Left forelimb (tissue), 1 donor: ENCODE measurements at regions not wholly inside any gene's neighbourhood (a gene's known extent, or its start where the extent isn't known, plus 50 kb on each side); places are given as distances from the start of the nearest gene placed in this dataset.
"Not testable (repeated sequence)": the region's sequence is repeated elsewhere in the genome, so short reads cannot be mapped to it uniquely, and the experiment has no call there.

Experiments used
- DNase-seq: peaks from one replicate; pipeline ENCODE4 v3.0.0-alpha.2; 2018; ENCODE audit warnings: low spot score

DNA sequence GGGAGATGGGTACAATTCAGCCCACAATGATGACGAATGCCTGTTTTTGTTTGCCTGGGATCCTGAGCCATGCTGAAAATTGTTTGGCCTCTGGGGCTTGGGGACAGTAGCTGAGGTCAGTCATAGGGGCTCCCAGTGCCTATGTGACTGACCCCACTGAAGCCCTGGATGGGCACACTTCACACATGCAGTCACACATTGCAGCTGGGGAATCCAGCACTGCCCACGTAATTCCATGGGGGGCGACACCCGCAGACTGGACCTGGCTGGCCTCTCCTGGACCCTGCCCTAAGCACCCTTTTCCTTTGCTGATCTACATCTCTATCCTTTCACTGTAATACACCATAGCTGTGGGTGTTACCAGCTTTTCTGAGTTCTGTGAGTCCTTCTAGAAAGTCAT, 295.2 kb upstream of the HS6ST1 start:
- DNase-seq: no peak

DNA sequence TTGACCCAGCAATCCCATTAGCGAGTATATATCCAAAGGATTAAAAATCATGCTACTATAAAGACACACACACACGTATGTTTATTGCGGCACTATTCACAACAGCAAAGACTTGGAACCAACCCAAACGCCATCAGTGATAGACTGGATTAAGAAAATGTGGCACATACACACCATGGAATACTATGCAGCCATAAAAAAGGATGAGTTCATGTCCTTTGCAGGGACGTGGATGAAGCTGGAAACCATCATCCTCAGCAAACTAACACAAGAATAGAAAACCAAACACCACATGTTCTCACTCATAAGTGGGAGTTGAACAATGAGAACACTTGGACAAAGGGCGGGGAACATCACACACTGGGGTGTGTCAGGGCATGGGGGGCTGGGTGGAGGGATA, 296.2 kb upstream of the HS6ST1 start:
- not testable (repeated sequence) for DNase-seq

DNA sequence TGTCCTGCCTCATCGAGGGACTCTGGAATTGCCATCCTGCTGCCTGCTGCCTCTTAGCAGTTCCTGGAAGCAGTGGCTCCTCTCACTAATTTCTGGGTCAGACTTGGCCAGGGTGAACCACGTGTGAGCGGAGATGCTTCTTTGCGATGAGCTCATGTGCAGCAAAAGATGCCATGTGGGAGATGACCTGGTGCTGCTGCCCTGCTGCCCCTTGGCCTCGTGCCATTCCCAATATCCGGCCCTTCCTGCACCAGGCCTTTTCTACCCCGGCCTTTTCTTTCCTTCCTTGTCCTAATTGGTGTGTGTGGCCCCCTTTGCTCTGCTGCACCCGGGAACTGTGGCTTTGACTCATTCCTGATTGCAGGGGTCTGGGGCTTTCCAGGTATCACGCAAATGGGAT, 296.9 kb upstream of the HS6ST1 start:
- no peak for DNase-seq

DNA sequence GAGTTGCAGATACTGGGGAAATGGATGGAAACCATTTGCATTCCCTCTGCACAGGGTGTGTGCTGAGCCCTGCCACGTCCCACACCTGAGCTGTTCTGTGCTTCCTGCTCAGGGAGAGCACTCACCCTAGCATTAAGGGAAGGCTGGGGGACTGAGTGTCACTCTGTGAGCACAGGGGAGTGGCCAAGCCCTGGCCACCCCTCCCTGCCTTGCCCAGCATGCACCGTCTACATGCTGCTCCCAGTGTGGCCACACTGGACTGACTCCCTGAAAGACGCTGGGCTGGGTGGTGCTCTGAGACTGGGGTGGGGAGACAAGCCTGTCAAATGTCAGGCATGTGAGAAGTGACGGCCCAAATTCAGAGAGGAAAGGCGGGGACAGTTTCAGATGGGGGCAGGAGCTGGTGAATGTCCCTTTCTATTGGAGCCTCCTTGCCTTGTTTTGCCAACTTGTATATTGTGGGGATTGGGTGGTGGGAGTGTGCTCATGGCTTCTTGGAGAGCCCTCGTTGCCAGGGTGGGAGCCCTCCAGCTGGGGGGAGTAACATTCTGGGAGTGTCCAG, 298.4 kb upstream of the HS6ST1 start:
- DNase-seq: no peak

DNA sequence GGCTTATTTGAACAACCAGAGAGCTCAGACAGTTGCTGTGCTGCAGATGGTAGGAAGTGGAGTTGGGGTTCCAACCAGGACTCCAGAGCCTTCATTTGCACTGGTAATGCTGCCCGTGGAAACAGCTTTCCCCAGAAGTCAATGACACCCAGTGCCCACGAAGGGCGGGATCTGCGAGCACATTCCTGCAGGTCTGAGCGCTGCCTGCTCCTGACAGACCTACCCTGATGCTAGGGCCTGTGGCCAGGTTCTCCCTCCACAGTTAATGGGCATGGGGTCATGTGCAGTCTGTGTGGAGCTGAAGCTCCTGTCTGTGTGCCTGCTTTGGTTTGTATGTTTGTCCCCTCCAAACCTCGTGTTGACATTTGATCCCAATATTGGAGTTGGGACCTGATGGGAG, 299.0 kb upstream of the HS6ST1 start:
- no peak for DNase-seq

DNA sequence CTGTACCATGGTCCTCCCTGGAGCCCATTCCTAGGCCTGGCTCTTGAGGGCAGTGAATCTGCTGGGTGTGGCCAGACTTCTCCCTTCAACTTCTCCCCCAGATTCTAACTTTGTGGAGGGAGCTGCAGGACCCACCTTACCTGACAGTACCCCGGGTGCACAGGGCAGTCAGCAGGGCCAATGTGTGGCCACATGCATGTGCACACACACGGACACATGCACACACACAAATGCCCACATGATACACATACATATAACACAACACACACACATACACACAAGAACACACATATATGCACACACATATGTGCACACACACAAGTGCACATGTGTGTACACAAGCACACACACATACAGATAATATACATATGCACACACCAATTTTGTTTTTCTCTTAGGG, 300.0 kb upstream of the HS6ST1 start:
- DNase-seq: no peak

DNA sequence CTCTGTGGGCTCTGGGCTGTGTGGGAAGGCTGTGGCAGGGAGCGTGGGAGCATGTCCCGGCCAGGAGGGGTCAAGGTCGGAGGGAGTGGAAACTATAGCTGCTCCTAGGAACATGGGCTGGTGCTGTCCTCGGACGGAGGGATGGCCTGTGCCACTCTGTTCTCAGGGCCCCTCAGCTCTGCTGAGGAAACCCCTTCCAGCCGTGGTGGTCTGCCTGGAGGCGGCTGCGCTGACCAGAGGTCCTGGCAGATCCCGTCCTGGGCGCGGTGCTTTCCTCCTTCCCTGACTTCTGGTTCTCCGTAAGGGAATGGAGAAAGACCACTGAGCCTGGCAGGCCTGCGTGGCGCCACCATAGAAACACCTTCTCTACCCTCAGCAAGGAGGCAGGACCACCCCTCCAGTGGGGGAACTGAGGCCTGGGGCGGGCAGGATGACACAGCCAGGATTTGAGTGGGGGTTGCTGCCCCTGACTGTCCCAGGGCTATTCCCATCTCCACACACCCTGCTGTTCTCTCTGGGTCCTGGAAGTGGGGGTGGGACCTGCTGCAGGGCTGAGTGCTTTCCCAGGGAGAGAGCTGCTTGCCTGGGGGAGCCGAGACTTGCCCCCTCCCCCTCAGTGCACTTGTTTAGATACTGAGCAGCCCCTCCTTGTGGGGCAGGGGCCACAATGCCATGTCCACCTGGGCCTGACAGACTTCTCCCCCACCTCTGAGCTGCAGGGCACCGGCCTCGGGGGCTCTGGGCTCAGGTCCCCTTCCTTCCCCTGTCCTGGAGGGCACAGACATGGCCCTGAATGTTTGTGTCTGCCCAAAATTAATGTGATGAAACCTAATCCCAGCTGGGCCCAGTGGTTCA, 301.0 kb upstream of the HS6ST1 start:
- DNase-seq: no peak

DNA sequence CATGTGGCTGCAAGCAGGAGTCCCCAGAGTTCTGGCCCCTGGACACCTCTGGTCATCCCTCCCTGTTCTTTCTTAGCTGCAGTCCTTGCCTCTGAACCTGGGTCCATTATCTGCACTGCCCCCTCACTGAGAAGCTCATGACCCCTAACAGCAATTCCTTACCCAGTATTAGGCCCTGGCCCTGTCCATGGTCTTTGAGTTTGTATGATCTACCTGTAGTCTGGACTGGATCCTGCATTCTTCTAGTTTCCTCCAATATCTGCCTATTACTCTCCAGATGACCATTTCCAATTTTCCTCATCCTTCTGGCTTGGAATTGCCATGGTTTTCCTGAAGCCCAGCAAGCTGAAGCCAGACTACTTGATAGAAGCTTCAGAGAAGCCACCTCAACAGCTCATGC, 302.4 kb upstream of the HS6ST1 start:
- no peak for DNase-seq

DNA sequence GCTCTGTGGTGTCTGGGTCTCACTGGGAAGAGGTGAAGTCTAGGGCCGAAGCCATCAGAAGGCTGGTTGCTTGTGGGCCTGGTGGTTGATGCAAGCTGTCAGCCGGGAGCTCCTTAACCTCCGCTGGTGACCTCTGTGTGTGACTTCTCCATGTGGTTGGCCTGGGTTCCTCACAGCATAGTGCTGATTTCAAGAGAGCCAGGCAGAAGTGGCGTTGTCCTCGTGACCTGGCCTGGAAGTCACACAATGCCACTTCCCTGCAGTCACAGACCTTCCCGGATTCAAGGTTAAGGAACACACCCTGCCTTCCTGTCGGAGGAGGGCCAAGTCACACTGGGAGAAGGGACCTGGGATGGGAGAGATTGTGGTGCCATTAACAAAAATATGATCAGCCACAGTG, 303.7 kb upstream of the HS6ST1 start:
- DNase-seq: no peak

DNA sequence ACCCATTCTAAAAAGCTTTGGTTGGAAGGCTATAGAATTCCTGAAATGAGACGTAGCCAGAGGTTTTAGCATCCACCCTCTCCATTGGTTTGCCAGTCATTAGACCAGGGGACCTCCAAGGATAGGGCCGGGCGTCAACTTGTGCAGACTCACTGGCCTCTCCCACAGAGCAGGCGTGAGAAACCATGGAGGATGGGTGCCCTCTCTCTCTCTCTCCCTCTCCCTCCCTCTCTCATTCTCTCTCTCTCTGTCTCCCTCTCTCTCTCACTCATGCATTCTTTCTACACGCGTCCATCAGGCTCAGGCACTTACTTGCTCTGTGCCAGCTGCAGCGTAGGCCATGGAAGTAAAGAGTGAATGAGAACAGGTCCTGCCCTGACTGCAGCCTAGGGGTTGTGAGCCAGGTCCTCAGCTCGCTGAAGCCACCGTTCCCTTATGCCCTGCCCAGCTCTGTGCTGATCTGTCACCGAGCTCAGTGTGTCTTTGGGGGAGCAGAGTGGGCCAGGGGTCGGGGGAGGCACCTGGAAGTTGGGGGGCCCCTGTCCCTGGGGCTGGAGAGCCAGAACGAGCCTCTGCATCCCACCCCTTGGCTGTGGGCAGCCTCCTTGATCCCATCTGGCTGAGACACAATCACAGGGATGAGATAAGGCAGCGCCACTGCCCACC, 304.4 kb upstream of the HS6ST1 start:
- DNase-seq: no peak

DNA sequence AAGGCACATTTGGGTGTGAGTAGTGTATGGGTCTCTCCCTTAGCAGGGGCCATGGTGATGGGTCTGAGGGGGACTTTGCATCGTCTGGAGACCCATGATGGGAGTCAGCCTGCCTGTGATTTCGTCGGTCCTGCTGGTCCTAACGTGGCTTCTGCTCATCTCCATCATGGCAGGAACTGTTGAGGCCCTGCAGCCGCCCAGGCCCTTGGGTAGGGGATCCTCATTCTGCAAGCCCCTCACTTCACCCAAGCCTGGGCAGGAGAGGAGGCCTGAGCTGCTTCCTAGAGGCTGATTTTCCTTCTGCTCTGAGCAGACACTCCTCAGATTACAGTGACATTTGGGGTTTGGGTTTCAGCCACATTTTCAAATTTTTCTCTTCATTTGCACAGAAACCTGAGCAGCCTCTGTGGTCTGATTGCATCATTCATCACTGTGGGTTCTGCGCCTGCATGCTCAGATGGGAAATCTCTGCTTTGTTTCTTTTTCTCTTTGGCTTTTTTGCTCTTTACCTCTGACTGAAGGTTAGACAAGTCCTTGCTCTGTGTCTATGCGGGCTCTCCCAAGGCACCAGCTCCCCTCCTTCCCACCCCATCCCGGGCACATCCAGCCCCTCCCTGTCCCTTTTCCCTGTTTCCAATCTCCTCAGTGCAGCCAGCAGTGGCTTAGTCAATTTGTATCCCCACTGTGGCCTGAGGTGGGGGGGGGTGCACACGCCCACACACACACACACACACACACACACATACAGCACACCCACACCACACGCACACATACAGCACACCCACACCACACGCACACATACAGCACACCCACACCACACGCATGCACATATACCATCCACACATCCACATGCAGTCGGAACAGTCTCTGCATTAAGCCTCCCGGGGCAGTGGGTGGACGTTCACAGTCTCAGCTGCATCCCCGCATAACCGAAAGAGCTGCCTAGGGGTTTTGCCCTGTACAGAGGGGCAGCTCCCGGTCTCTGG, 305.4 kb upstream of the HS6ST1 start:
- DNase-seq: no peak

DNA sequence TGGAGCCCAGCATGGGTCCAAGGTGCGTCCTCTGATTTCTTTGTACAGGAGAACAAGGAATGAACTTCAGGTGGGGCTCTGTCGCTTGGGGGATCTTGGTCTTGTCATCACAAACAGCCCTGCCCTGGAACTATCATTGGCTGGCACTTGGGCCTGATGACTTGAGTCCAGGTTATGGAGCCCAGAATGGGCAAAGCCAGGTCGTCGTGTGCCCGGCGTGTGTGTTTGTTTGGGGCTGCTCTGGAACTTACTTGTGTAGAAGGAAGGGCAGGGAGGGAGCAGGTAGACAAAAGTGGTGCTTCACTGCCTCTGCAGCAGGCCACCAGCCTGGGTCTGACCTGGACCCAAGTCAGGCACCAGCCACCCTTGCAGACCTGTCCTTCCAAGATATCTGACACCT, 306.3 kb upstream of the HS6ST1 start:
- no peak for DNase-seq

DNA sequence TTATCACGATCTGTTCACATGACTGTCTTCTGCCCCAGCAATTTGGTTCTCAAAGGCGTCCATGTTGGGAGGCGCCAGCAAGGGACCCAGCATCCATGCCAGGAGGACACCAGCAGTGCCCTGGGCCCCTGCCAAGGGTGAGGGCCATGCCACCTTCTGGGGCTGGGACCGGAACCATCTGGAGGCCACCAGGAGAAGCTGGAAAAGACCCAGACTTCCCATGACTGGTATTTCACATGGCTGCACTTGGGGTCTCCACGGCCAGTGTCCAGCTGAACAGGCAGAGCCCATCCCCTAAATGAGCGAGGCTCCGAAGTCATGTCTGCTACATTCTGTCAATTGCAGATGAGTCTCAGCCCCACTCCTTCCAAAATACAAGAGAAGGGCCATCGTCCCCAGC, 306.8 kb upstream of the HS6ST1 start:
- no peak for DNase-seq

DNA sequence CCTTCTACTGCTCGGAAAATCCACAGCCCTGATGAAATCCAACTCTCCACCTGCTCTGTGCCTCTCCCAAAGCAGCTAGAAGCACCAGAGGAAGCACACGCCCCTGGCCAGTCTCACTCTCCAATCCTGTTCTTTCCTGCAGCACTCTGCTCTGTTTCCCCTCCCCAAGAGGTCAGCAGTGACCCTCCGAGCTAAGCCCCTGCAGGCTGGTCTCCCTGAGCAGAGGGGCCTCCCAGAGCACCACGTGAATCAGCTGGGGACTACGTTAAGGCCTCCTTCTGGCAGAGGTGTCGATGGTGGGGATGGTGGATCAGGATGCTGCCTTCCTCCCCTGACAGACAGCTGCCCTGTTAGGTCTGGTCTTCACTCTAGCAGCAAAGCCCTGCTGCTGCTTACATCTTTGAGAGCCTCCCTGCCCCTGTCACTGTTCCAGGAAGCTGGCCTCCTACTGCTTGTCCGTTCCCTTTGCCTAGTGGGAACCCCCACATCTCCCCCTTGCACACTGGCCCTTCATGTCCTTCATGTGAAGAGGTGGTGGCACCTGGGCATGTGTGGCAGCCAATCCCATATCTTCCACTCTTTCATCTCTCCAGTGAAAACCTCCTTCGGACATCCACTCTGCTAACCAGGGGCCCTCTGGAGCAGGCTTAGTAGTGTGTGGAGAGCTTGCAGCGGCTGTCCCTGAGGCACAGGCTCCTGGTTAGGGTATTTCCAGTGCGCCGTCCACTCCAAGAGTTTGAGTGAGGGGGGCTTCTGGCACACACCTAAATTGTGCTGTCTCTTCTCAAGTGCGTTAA, 307.5 kb upstream of the HS6ST1 start:
- peak; percentile 53 for DNase-seq

DNA sequence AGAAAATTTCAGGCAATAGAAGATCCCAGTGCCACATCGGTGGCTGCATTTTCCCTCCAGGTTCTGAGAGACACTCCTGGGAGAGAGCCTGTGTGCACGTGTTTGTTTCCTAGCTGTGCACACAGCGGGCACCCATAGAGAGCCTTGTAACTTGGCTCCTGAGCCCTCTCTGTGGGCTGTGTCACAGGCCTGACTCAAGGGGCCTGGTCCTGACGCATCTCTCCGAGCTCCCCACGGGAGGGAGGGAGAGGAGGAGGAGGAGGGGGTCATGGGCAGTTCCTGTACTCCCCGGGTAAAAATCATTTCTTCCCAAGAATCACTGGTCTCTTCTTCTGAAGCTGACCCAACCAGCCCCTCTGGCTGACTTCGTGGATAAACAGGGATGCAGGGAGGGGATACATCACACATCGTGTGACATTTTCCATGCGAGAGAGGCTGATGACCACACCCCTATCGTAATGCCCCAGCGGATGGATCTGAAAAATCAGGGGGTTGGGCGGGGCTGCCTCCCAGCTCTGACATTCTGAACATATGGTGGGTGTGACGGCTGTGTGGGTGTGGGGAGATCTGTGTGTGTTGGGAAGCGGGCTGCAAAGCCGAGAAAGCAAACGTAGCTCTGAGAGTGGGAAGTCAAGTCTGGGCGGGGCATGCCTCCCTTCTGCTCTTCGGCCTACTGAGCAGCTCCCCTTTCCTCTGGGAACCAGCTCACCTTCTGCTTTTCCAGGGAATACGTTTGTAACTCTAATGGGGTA, 308.3 kb upstream of the HS6ST1 start:
- peak; percentile 48 for DNase-seq

DNA sequence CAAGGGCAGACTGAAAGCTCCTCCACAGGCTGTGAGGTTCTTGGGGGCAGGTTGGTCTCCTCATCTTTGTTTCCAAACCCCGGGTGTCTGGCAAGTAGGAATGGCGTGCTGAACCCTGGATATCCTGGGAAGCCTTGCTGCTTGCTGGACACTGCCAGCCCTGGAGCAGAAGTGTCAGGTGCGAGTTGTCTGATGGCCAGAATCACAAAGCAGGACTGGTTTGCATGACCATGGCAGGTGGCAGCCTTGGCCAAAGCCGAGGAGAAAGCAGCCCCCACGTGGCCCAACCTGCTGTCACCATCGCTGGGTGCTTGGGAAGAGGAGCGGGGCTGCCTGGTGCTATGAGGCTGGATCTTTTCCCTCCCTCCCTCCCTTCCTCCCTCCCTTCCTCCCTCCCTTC, 309.5 kb upstream of the HS6ST1 start:
- peak; percentile 22 for DNase-seq

DNA sequence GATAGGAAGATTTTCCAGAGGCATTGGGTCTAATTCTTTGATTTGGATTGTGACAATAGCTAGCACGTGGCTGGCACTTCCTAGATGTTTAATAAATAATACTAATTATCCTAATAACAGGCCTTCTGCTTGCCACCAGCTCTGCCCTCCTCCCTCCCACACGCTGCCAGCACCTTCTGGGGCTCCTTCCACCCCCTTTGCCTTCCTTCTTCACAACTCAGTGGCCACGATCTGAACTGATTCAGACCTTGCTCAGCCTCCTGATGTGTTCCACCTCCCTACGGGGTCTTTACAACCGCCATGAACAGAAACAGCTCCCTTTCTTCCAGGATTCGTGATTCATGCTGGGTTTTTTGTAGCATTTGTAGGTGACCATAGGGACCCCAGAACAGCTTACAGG, 310.3 kb upstream of the HS6ST1 start:
- DNase-seq: no peak

DNA sequence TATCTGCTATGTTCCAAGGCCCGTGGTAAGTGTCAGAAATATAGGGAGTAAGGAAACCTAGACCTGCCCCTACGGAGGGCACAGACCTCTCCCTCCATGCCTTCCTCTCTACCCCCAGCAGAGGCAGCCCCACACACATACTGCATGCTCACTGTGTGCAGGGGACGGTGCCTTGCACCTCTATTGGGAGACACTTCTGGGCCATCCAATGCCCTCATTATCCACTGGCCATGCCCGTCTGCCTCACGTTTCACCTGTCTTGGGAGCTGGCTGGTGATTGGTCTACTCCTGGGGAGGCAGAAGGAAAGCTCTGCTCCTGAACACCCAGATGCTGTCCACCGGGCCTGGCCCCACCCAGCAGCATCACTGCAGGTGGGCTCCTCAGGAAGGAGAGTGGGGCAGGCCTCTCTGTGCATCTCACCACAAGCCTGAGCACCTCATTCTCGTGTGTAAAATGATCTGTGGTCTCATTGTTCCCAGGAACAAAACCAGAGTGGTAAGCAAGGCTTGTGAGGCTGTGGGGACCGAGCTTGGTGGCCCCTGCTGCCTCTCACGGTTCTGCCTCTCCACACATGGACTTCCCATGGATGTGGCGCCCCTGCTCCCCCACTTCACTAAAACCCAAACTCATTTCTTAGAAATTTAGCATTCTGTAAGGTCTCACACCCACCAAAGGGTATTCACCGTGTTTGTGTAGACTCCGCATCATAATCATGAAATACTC, 312.5 kb upstream of the HS6ST1 start:
- DNase-seq: peak; percentile 47

DNA sequence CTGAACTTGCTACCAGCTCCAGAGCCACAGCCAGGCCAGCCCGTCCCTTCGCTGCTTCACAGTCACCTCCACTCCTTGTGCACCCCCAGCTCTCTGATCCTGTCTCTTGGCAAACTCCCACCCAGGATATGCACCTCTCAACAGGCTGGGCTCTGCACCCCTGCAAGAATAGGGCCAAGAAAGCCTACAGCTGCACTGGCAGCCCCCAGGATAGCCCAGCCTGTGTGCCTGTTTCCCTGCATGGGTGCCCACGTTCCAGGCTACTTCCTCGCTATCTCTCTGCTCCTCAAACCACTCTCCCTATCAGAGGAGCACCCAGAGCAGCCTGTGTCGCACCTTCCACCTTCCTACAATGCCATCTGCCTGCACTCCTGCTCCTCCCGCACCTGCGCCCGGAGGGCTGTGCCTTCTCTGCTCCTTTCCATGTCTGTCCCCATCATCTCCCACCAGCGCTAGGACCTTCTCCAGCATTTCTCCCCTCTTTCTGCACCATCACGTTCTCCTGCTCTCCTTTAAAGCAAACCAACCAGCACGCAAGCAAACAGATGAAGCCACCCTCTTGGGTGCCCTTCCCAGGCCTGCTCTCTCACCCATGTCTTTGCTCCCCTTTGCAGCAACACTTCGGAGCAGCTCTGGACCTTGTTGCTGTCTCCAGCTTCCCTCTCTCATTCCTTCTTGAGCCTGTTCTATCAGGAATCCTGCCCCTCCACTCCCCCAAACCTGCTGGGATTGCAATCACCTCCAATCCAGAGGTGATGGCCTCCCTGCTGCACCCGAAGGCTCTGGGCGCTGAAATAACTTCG, 313.2 kb upstream of the HS6ST1 start:
- peak; percentile 46 for DNase-seq
